NB4 (cell line): ENCODE measurements at regions not wholly inside any gene's neighbourhood (a gene's known extent, or its start where the extent isn't known, plus 50 kb on each side); places are given as distances from the start of the nearest gene placed in this dataset.

Source experiments
- MAX ChIP-seq: IDR thresholded peaks from 2 replicates; pipeline ENCODE4 v1.6.1; 2011; ENCODE audit warnings: low read depth, low read length
- MYC ChIP-seq: IDR thresholded peaks from 2 replicates; pipeline ENCODE4 v1.6.1; 2011; ENCODE audit warnings: low read depth, low read length
- POLR2A ChIP-seq: IDR thresholded peaks from 2 replicates; pipeline ENCODE4 v1.6.1; 2011; ENCODE audit warnings: mild to moderate bottlenecking; ENCODE audit not compliant: insufficient read length; ENCODE audit errors: extremely low read depth
- TF ChIP-seq, protein P1 (sequence below): IDR thresholded peaks from one replicate; pipeline ENCODE4 v1.5.1; 2012; ENCODE audit warnings: low read depth, low read length

DNA sequence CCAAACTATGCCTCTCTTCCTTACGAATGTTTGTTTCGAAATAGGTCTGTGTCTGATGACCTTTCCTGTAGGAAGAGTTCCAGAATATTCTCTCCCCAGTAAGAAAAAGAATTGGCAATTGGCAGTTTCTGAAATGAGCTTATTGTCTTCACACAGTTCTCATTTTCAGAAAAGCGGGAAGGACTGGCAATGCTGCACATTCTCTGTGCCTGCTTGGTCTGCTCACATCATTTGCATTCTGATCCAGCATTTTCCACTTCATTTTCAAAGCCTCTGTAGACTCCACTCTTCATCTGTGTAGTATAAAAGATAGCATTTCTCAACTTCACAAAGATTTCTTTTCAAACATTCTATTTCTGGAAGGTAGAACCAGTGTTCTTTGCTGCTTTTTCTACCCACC lies 120.6 kb upstream of the CCDC112 start:
- no peak for TF ChIP-seq POLR2A
- TF ChIP-seq, protein P1, sequence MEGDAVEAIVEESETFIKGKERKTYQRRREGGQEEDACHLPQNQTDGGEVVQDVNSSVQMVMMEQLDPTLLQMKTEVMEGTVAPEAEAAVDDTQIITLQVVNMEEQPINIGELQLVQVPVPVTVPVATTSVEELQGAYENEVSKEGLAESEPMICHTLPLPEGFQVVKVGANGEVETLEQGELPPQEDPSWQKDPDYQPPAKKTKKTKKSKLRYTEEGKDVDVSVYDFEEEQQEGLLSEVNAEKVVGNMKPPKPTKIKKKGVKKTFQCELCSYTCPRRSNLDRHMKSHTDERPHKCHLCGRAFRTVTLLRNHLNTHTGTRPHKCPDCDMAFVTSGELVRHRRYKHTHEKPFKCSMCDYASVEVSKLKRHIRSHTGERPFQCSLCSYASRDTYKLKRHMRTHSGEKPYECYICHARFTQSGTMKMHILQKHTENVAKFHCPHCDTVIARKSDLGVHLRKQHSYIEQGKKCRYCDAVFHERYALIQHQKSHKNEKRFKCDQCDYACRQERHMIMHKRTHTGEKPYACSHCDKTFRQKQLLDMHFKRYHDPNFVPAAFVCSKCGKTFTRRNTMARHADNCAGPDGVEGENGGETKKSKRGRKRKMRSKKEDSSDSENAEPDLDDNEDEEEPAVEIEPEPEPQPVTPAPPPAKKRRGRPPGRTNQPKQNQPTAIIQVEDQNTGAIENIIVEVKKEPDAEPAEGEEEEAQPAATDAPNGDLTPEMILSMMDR: no peak
- no peak for TF ChIP-seq MAX
- no peak for TF ChIP-seq MYC
